Calu3 (cell line): ENCODE measurements at regions not wholly inside any gene's neighbourhood (a gene's known extent, or its start where the extent isn't known, plus 50 kb on each side); places are given as distances from the start of the nearest gene placed in this dataset.
"Not testable (repeated sequence)": the region's sequence is repeated elsewhere in the genome, so short reads cannot be mapped to it uniquely, and the experiment has no call there.

ENCODE experiments used
- BruUV-seq: library from RNA; stranded (reverse); fragments of 400-500 nt; replicated peaks from 2 replicates; lab custom pipeline; 2021; lab: Mats Ljungman, UMichigan
- CTCF ChIA-PET: fragments of 300-600 bp; sonication (Branson Sonifier 250); formaldehyde crosslinking; loops from one replicate; lab custom pipeline; 2022; ENCODE audit warnings: antibody characterized with exemption; lab: Charles Lee
- DNase-seq: peaks from one replicate; pipeline ENCODE4 v3.0.0; 2022
- H3K27ac Mint-ChIP-seq: one replicate; pipeline ENCODE4 v1.8.0; 2022; ENCODE audit warnings: mixed read lengths; ENCODE audit not compliant: unreplicated experiment
- H3K27me3 Mint-ChIP-seq: one replicate; pipeline ENCODE4 v1.8.0; 2022; ENCODE audit warnings: mixed read lengths; ENCODE audit not compliant: unreplicated experiment
- H3K36me3 Mint-ChIP-seq: one replicate; pipeline ENCODE4 v1.8.0; 2022; ENCODE audit warnings: mild to moderate bottlenecking, moderate library complexity, mixed read lengths; ENCODE audit not compliant: insufficient read depth, unreplicated experiment
- H3K4me1 Mint-ChIP-seq: one replicate; pipeline ENCODE4 v1.8.0; 2022; ENCODE audit warnings: mild to moderate bottlenecking, low read depth, mixed read lengths; ENCODE audit not compliant: unreplicated experiment
- H3K4me3 Mint-ChIP-seq: one replicate; pipeline ENCODE4 v1.8.0; 2022; ENCODE audit warnings: mild to moderate bottlenecking, low read depth, moderate library complexity, mixed read lengths; ENCODE audit not compliant: unreplicated experiment
- H3K9me3 Mint-ChIP-seq: one replicate; pipeline ENCODE4 v1.8.0; 2022; ENCODE audit warnings: low read depth, mixed read lengths; ENCODE audit not compliant: unreplicated experiment
- intact Hi-C: fragments of 100-400 bp; cut with micrococcal nuclease; formaldehyde crosslinking; loops from one replicate; pipeline ENCODE4 v1.10.0; 2022; ENCODE audit not compliant: unreplicated experiment
- TF ChIP-seq, protein P1 (sequence below): fragments of 200-600 bp; IDR thresholded peaks from one replicate; pipeline ENCODE4 v1.8.0; 2022; ENCODE audit warnings: antibody characterized with exemption; ENCODE audit not compliant: unreplicated experiment

DNA sequence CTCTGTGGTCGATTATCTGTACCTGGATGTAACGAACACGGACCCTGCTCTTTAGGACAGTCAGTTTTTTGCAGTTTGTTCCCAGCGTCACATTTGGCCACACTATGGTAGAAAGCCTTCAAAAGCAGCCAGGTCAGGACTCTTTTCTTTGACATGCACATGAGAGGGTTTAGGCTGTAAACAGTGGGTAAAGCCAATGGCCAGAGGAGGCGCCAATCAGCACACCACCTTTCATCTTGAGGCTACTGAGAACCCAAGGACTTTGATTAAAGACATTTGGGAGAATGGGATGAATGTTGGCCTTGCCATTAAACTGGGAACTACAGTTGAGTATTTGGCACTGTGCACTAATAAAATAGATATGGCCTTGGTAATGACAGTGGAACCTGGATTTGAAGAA, 225.9 kb downstream of the OXSM start:
- H3K4me1 Mint-ChIP-seq: no peaks in the 10 kb centered on the region

DNA sequence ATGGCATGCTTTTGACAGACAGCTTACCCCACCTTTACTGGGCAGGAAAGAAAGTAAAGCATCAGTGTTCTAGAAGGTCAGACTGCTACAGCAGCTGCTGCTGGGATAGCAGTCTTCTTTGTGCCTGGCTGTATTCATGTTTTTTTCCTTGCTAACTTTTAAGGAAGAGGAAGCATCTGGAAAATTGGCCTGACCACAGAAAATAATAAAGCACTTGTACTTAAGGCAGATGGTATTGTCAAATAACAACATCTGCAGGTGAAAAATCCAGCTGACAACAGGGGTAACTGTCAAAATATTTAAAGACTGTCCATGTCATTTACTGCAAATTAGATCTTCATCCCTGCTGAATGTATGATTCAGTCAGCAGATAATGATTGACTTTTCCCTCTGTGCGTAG, 229.0 kb downstream of the OXSM start:
- H3K27ac Mint-ChIP-seq: no peak overlapping the region
- no TSS peak for BruUV-seq
- no peak for DNase-seq
- H3K4me3 Mint-ChIP-seq: no peak overlapping the region
- H3K4me1 Mint-ChIP-seq: no peaks in the 10 kb centered on the region
- peaks cover 3% of the 10 kb centered on the region for H3K9me3 Mint-ChIP-seq
- no peaks in the 10 kb centered on the region for H3K27me3 Mint-ChIP-seq
- no peaks in the 10 kb centered on the region for H3K36me3 Mint-ChIP-seq
- TF ChIP-seq, protein P1, sequence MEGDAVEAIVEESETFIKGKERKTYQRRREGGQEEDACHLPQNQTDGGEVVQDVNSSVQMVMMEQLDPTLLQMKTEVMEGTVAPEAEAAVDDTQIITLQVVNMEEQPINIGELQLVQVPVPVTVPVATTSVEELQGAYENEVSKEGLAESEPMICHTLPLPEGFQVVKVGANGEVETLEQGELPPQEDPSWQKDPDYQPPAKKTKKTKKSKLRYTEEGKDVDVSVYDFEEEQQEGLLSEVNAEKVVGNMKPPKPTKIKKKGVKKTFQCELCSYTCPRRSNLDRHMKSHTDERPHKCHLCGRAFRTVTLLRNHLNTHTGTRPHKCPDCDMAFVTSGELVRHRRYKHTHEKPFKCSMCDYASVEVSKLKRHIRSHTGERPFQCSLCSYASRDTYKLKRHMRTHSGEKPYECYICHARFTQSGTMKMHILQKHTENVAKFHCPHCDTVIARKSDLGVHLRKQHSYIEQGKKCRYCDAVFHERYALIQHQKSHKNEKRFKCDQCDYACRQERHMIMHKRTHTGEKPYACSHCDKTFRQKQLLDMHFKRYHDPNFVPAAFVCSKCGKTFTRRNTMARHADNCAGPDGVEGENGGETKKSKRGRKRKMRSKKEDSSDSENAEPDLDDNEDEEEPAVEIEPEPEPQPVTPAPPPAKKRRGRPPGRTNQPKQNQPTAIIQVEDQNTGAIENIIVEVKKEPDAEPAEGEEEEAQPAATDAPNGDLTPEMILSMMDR: no peak
- CTCF ChIA-PET: no interaction called here
- intact Hi-C loops: no loop called here

More for the DNA sequence above, 225.9 kb downstream of the OXSM start:
- CTCF ChIA-PET: no interaction called here
- DNase-seq: no peak
- BruUV-seq: no TSS peak
- Mint-ChIP-seq H3K27ac (no peak overlapping the region), H3K36me3 (no peaks in the 10 kb centered on the region), H3K27me3 (no peaks in the 10 kb centered on the region), H3K4me3 (no peak overlapping the region), H3K9me3 (no peaks in the 10 kb centered on the region)
- intact Hi-C loops: no loop called here
- TF ChIP-seq, protein P1: no peak

DNA sequence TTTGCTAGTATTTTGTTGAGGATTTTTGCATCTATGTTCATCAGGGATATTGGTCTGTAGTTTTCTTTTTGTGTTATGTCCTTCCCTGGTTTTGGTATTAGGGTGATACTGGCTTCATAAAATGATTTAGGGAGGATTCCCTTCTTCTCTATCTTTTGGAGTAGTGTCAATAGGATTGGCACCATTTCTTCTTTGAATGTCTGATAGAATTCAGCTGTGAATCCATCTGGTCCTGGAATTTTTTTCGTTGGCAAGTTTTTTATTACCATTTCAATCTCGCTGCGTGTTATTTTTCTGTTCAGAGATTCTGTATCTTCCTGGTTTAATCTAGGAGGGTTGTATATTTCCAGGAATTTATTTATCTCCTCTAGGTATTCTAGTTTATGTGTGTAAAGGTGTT, 234.3 kb downstream of the OXSM start:
- BruUV-seq, H3K4me1 Mint-ChIP-seq, DNase-seq, H3K27me3 Mint-ChIP-seq, H3K4me3 Mint-ChIP-seq, intact Hi-C loops, CTCF ChIA-PET, H3K36me3 Mint-ChIP-seq, H3K27ac Mint-ChIP-seq: not testable (repeated sequence)
- peaks cover 12% of the 10 kb centered on the region for H3K9me3 Mint-ChIP-seq

DNA sequence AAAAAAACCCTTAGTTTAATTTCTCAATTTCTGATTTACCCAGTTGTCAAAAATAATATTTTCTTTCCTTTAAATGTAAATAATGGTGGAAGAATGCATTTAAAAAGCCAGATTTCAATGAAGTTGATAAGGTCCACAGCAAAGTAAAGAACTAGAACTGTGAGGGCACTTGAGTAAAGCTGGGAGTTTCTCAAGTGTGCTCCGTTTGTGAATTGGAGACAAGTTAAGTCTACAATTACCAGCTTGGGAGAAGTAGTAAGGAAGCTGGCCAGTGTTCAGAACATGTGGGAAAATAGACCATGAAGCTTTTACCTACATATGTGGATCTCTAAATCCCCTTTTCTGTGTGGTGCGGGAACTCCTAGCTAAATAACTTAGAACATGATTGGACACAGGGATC, 239.4 kb downstream of the OXSM start:
- no peak for DNase-seq
- CTCF ChIA-PET: no interaction called here
- BruUV-seq: no TSS peak
- no peaks in the 10 kb centered on the region for H3K27me3 Mint-ChIP-seq
- TF ChIP-seq, protein P1: no peak
- H3K36me3 Mint-ChIP-seq: no peaks in the 10 kb centered on the region
- peaks cover 12% of the 10 kb centered on the region for H3K9me3 Mint-ChIP-seq
- no peak overlapping the region for H3K4me3 Mint-ChIP-seq
- intact Hi-C loops: no loop called here
- H3K4me1 Mint-ChIP-seq: no peaks in the 10 kb centered on the region
- H3K27ac Mint-ChIP-seq: no peak overlapping the region

DNA sequence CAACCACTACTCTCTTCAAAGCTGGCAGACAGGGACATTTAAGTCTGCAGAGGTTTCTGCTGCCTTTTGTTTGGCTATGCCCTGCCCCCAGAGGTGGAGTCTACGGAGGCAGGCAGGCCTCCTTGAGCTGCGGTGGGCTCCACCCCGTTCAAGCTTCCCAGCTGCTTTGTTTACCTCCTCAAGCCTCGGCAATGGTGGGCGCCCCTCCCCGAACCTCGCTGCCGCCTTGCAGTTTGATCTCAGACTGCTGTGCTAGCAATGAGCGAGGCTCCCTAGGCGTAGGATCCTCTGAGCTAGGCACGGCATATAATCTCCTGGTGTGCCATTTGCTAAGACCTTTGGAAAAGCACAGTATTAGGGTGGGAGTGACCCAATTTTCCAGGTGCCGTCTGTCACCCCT, 252.2 kb downstream of the OXSM start:
- H3K36me3 Mint-ChIP-seq, DNase-seq, H3K4me3 Mint-ChIP-seq, H3K27ac Mint-ChIP-seq, H3K4me1 Mint-ChIP-seq, BruUV-seq, intact Hi-C loops, H3K27me3 Mint-ChIP-seq, CTCF ChIA-PET: not testable (repeated sequence)
- H3K9me3 Mint-ChIP-seq: peaks cover 10% of the 10 kb centered on the region
